ENCODE measurements at regions not wholly inside any gene's neighbourhood (a gene's known extent, or its start where the extent isn't known, plus 50 kb on each side); places are given as distances from the start of the nearest gene placed in this dataset.
"Not testable (repeated sequence)": the region's sequence is repeated elsewhere in the genome, so short reads cannot be mapped to it uniquely, and the experiment has no call there.

- TF ChIP-seq CTCF, POLR2A (IDR thresholded peaks at IDR 0.05): not testable (repeated sequence)
These were observed 119.0 kb downstream of the TMEM121 start for GRCh38 chr14:105645389-105645788.
